H9 (cell line): ENCODE measurements at regions not wholly inside any gene's neighbourhood (a gene's known extent, or its start where the extent isn't known, plus 50 kb on each side); places are given as distances from the start of the nearest gene placed in this dataset.

Experiments
- DNase-seq: peaks from one replicate; pipeline ENCODE4 v3.0.0-alpha.2; 2017
- H2AFZ ChIP-seq: one replicate; pipeline ENCODE4 v1.6.1; 2013; ENCODE audit warnings: mild to moderate bottlenecking, low read length, control low read depth, moderate library complexity
- H2AK5ac ChIP-seq: 2 replicates; pipeline ENCODE4 v1.6.1; 2013; ENCODE audit warnings: low read length, control low read depth, mixed read lengths; ENCODE audit not compliant: insufficient read length
- H2BK120ac ChIP-seq: one replicate; pipeline ENCODE4 v1.6.1; 2013; ENCODE audit warnings: low read depth, mild to moderate bottlenecking, low read length, control low read depth, inconsistent platforms; ENCODE audit not compliant: poor library complexity, severe bottlenecking
- H2BK12ac ChIP-seq: 2 replicates; pipeline ENCODE4 v1.6.1; 2013; ENCODE audit warnings: low read length, control low read depth, mixed read lengths, low read depth; ENCODE audit not compliant: insufficient read length
- H2BK15ac ChIP-seq: 2 replicates; pipeline ENCODE4 v1.6.1; 2013; ENCODE audit warnings: low read depth, low read length, control low read depth
- H2BK20ac ChIP-seq: one replicate; pipeline ENCODE4 v1.6.1; 2013; ENCODE audit warnings: low read depth, mild to moderate bottlenecking, low read length, control low read depth, inconsistent platforms; ENCODE audit not compliant: poor library complexity, severe bottlenecking
- H2BK5ac ChIP-seq: 2 replicates; pipeline ENCODE4 v1.6.1; 2013; ENCODE audit warnings: low read length, control low read depth, mixed read lengths; ENCODE audit not compliant: insufficient read length
- H3K14ac ChIP-seq: 2 replicates; pipeline ENCODE4 v1.6.1; 2013; ENCODE audit warnings: low read length, control low read depth; ENCODE audit not compliant: insufficient read depth
- H3K18ac ChIP-seq: 2 replicates; pipeline ENCODE4 v1.6.1; 2013; ENCODE audit warnings: low read depth, mild to moderate bottlenecking, mixed read lengths, low read length, control low read depth; ENCODE audit not compliant: insufficient read length
- H3K23ac ChIP-seq: 2 replicates; pipeline ENCODE4 v1.6.1; 2013; ENCODE audit warnings: low read length, control low read depth, mixed read lengths, low read depth; ENCODE audit not compliant: insufficient read length
- H3K23me2 ChIP-seq: 2 replicates; pipeline ENCODE4 v1.6.1; 2013; ENCODE audit warnings: low read depth, mild to moderate bottlenecking, mixed read lengths, low read length, control low read depth; ENCODE audit not compliant: insufficient read length, poor library complexity, severe bottlenecking
- H3K27ac ChIP-seq: 2 replicates; pipeline ENCODE4 v1.5.1; 2013; ENCODE audit warnings: low read length, control low read depth, mixed read lengths, low read depth; ENCODE audit not compliant: insufficient read length
- H3K27me3 ChIP-seq: 2 replicates; pipeline ENCODE4 v1.6.1; 2013; ENCODE audit warnings: low read length, control low read depth, inconsistent platforms; ENCODE audit not compliant: insufficient read depth
- H3K4ac ChIP-seq: 2 replicates; pipeline ENCODE4 v1.6.1; 2013; ENCODE audit warnings: low read depth, mild to moderate bottlenecking, control low read depth, inconsistent platforms, low read length, moderate library complexity
- H3K4me1 ChIP-seq: 2 replicates; pipeline ENCODE4 v1.6.1; 2013; ENCODE audit warnings: low read length, control low read depth, inconsistent platforms; ENCODE audit not compliant: insufficient read depth
- H3K4me2 ChIP-seq: 2 replicates; pipeline ENCODE4 v1.6.1; 2013; ENCODE audit warnings: low read length, control low read depth, mixed read lengths; ENCODE audit not compliant: insufficient read length, insufficient read depth
- H3K56ac ChIP-seq: 2 replicates; pipeline ENCODE4 v1.6.1; 2013; ENCODE audit warnings: low read depth, mild to moderate bottlenecking, mixed read lengths, low read length, control low read depth; ENCODE audit not compliant: insufficient read length
- H3K79me1 ChIP-seq: 2 replicates; pipeline ENCODE4 v1.6.1; 2013; ENCODE audit warnings: low read depth, mild to moderate bottlenecking, moderate library complexity, low read length, control low read depth, inconsistent platforms; ENCODE audit not compliant: insufficient read depth, poor library complexity, severe bottlenecking
- H3K79me2 ChIP-seq: 2 replicates; pipeline ENCODE4 v1.6.1; 2013; ENCODE audit warnings: low read length, control low read depth, inconsistent platforms; ENCODE audit not compliant: insufficient read depth
- H3K9ac ChIP-seq: 2 replicates; pipeline ENCODE4 v1.6.1; 2013; ENCODE audit warnings: low read length, control low read depth, mixed read lengths; ENCODE audit not compliant: insufficient read length; ENCODE audit errors: extremely low read depth
- H3K9me3 ChIP-seq: one replicate; pipeline ENCODE4 v1.6.1; 2013; ENCODE audit warnings: low read depth, low read length, inconsistent platforms; ENCODE audit not compliant: control insufficient read depth
- H3T11ph ChIP-seq: one replicate; pipeline ENCODE4 v1.6.1; 2013; ENCODE audit warnings: mild to moderate bottlenecking, low read length, control low read depth, inconsistent platforms
- H4K20me1 ChIP-seq: one replicate; pipeline ENCODE4 v1.6.1; 2013; ENCODE audit not compliant: control insufficient read depth, insufficient read length, insufficient read depth
- H4K5ac ChIP-seq: 2 replicates; pipeline ENCODE4 v1.6.1; 2013; ENCODE audit warnings: low read depth, mild to moderate bottlenecking, mixed read lengths, low read length, control low read depth; ENCODE audit not compliant: insufficient read length
- H4K8ac ChIP-seq: replicated peaks from 2 replicates; pipeline ENCODE4 v1.6.1; 2013; ENCODE audit warnings: low read length, control low read depth, mixed read lengths, low read depth; ENCODE audit not compliant: insufficient read length
- H4K91ac ChIP-seq: 2 replicates; pipeline ENCODE4 v1.6.1; 2013; ENCODE audit warnings: low read depth, mild to moderate bottlenecking, moderate library complexity, mixed read lengths, low read length, control low read depth; ENCODE audit not compliant: insufficient read length
- H3K27ac Mint-ChIP-seq, 3 experiments: 2 replicates in 2 of 3; 3 replicates in 1 of 3; pipeline ENCODE4 v1.8.0; 2020 to 2021; ENCODE audit warnings: mixed read lengths in 3 of 3, mild to moderate bottlenecking in 1 of 3, moderate library complexity in 1 of 3
- H3K27me3 Mint-ChIP-seq: 2 replicates; pipeline ENCODE4 v1.8.0; 2021; ENCODE audit warnings: low read depth, mild to moderate bottlenecking, moderate library complexity, mixed read lengths
- H3K36me3 Mint-ChIP-seq, 3 experiments: 2 replicates in 2 of 3; 3 replicates in 1 of 3; pipeline ENCODE4 v1.8.0; 2020 to 2021; ENCODE audit warnings: low read depth in 3 of 3, mixed read lengths in 3 of 3; ENCODE audit not compliant: insufficient read depth in 1 of 3
- H3K4me1 Mint-ChIP-seq, 2 experiments: 2 replicates each; pipeline ENCODE4 v1.8.0; 2020; ENCODE audit warnings: mixed read lengths in 2 of 2
- H3K4me3 Mint-ChIP-seq, 2 experiments: 2 replicates in 1 of 2; 3 replicates in 1 of 2; pipeline ENCODE4 v1.8.0; 2020 to 2021; ENCODE audit warnings: mild to moderate bottlenecking in 2 of 2, mixed read lengths in 2 of 2, moderate library complexity in 1 of 2
- H3K9me3 Mint-ChIP-seq, 2 experiments: 2 replicates in 1 of 2; 3 replicates in 1 of 2; pipeline ENCODE4 v1.8.0; 2020; ENCODE audit warnings: mild to moderate bottlenecking in 2 of 2, mixed read lengths in 2 of 2, moderate library complexity in 1 of 2
- CTCF ChIP-seq: fragments of 200-600 bp; sonication (generic); conservative IDR thresholded peaks from 3 replicates; pipeline ENCODE4 v1.8.0; 2021; ENCODE audit warnings: antibody characterized with exemption, mild to moderate bottlenecking
- WGBS: extraction: QIAGEN DNeasy Blood & Tissue Kit; methylation state at CpG from one replicate; pipeline ENCODE4 v1.1.7; 2013; ENCODE audit warnings: missing lambda C conversion rate, low lambda C conversion rate, mixed read lengths; ENCODE audit not compliant: insufficient read length; ENCODE audit errors: extremely low coverage; 5-methylcytosine and 5-hydroxymethylcytosine counted together

GRCh38 chr5:121273833-121274433 lies 577.7 kb upstream of the FTMT start:
- H3K9me3 Mint-ChIP-seq = peaks cover 5 to 17% of the 10 kb centered on the region in 2 experiments
- Histone ChIP-seq H4K91ac (no peak overlapping the region), H2AK5ac (no peak overlapping the region), H4K8ac (no peak overlapping the region), H3K18ac (no peak overlapping the region), H3K27ac (no peak overlapping the region), H3K23me2 (no peaks in the 10 kb centered on the region), H3K56ac (no peak overlapping the region), H2BK120ac (no peak overlapping the region), H4K5ac (no peak overlapping the region), H3K14ac (no peak overlapping the region), H3T11ph (no peak overlapping the region), H3K4me1 (no peaks in the 10 kb centered on the region), H2BK15ac (no peak overlapping the region), H3K79me1 (no peaks in the 10 kb centered on the region), H2BK5ac (no peak overlapping the region), H3K9me3 (no peaks in the 10 kb centered on the region), H3K4me2 (no peak overlapping the region), H2BK20ac (no peak overlapping the region), H3K23ac (no peak overlapping the region), H2BK12ac (no peak overlapping the region), H4K20me1 (no peaks in the 10 kb centered on the region), H3K27me3 (no peaks in the 10 kb centered on the region), H3K9ac (no peak overlapping the region), H3K79me2 (no peaks in the 10 kb centered on the region), H2AFZ (no peak overlapping the region), H3K4ac (no peak overlapping the region)
- peak overlapping the region in 1 of 3 experiments; percentile 31; a peak in 1 of 7 replicates for H3K27ac Mint-ChIP-seq
- H3K4me3 Mint-ChIP-seq = no peak overlapping the region
- no peak for TF ChIP-seq CTCF
- no peak for DNase-seq
- H3K27me3 Mint-ChIP-seq = no peaks in the 10 kb centered on the region
- WGBS = no CpG with 5 or more reads among the region's 2 CpGs
- peaks cover 0 to 20% (median 13%) of the 10 kb centered on the region in 3 experiments; a peak in 4 of 7 replicates for H3K36me3 Mint-ChIP-seq
- peaks cover 0 to 4% of the 10 kb centered on the region in 2 experiments; a peak in 1 of 4 replicates for H3K4me1 Mint-ChIP-seq
